PC-9 (cell line): ENCODE measurements at regions not wholly inside any gene's neighbourhood (a gene's known extent, or its start where the extent isn't known, plus 50 kb on each side); places are given as distances from the start of the nearest gene placed in this dataset.

Experiments
- CTCF ChIP-seq: fragments of 200-600 bp; sonication (generic); conservative IDR thresholded peaks from 2 replicates; pipeline ENCODE4 v1.6.1; 2017; ENCODE audit warnings: mixed run types, antibody characterized with exemption, mild to moderate bottlenecking, moderate library complexity
- EZH2 ChIP-seq: fragments of 200-600 bp; sonication (generic); IDR thresholded peaks from 2 replicates; pipeline ENCODE4 v1.8.0; 2017; ENCODE audit warnings: antibody characterized with exemption, low read depth

DNA sequence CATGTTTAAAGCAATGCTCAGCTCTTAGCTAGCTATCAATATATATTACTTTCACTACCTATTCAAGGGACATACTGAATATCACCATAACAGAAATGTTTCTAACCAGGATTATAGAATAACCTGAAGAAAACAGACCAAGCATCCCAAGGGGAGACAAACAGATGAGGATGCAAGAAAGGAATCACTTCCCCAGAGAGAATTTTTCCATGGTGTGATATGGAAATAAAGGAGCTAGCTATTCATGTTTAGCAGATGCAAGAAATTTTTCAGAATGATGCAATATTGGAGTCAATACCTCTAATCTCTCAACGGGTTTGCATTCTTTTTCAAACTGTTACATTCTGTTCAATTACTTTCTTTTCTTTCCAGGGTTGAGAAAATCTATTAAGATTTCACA, 538.9 kb upstream of the FLRT2 start:
- TF ChIP-seq CTCF, result no peak
- TF ChIP-seq EZH2, result no peak
